ENCODE measurements at regions not wholly inside any gene's neighbourhood (a gene's known extent, or its start where the extent isn't known, plus 50 kb on each side); places are given as distances from the start of the nearest gene placed in this dataset.
"Not testable (repeated sequence)": the region's sequence is repeated elsewhere in the genome, so short reads cannot be mapped to it uniquely, and the experiment has no call there.

- DNase-seq, result no peak
These were observed 767.7 kb downstream of the TSN start for GRCh38 chr2:122523143-122523542.

- no peak for DNase-seq
These were observed 768.5 kb downstream of the TSN start for GRCh38 chr2:122523981-122524380.

- no peak for DNase-seq
These were observed 769.9 kb downstream of the TSN start for GRCh38 chr2:122525336-122525735.

GRCh38 chr2:122528061-122528460 lies 772.6 kb downstream of the TSN start:
- no peak for DNase-seq

GRCh38 chr2:122528958-122529705 lies 773.7 kb downstream of the TSN start:
- DNase-seq, result no peak

- no peak for DNase-seq
These were observed 775.4 kb downstream of the TSN start for GRCh38 chr2:122530814-122531213.

GRCh38 chr2:122531290-122532071 lies 776.0 kb downstream of the TSN start:
- DNase-seq, result no peak

- DNase-seq, result no peak
These were observed 776.6 kb downstream of the TSN start for GRCh38 chr2:122532072-122532344.

GRCh38 chr2:122532481-122532880 lies 777.0 kb downstream of the TSN start:
- DNase-seq, result no peak

GRCh38 chr2:122535960-122536505 lies 780.6 kb downstream of the TSN start:
- no peak for DNase-seq

GRCh38 chr2:122539311-122539710 lies 783.9 kb downstream of the TSN start:
- DNase-seq, result no peak

- DNase-seq, result no peak
These were observed 784.5 kb downstream of the TSN start for GRCh38 chr2:122539920-122540319.

GRCh38 chr2:122542236-122542635 lies 786.8 kb downstream of the TSN start:
- no peak for DNase-seq

- no peak for DNase-seq
These were observed 787.2 kb downstream of the TSN start for GRCh38 chr2:122542646-122543045.

- no peak for DNase-seq
These were observed 788.4 kb downstream of the TSN start for GRCh38 chr2:122543815-122544214.

GRCh38 chr2:122545821-122546220 lies 790.4 kb downstream of the TSN start:
- no peak for DNase-seq

- DNase-seq, result no peak
These were observed 807.3 kb downstream of the TSN start for GRCh38 chr2:122562775-122563174.

GRCh38 chr2:122563781-122564180 lies 808.3 kb downstream of the TSN start:
- DNase-seq, result no peak

- no peak for DNase-seq
These were observed 809.4 kb downstream of the TSN start for GRCh38 chr2:122564843-122565242.

GRCh38 chr2:122565364-122565763 lies 809.9 kb downstream of the TSN start:
- DNase-seq, result no peak

GRCh38 chr2:122570641-122571040 lies 815.2 kb downstream of the TSN start:
- DNase-seq, result no peak

- not testable (repeated sequence) for DNase-seq
These were observed 816.0 kb downstream of the TSN start for GRCh38 chr2:122571471-122571870.

- no peak for DNase-seq
These were observed 819.6 kb downstream of the TSN start for GRCh38 chr2:122575076-122575475.

GRCh38 chr2:122583159-122583917 lies 827.9 kb downstream of the TSN start:
- no peak for DNase-seq

All from CD4-positive, alpha-beta T cell treated with Interleukin-12 subunit alpha and Interleukin-12 subunit beta, for 1 hour (primary cell).